GM12878 (cell line): ENCODE measurements at regions not wholly inside any gene's neighbourhood (a gene's known extent, or its start where the extent isn't known, plus 50 kb on each side); places are given as distances from the start of the nearest gene placed in this dataset.

ENCODE experiments used
- ATAC-seq: fragments of 200-7000 bp; cut with Tn5 transposase; 3 replicates; pipeline ENCODE4 v1.9.1; 2020; ENCODE audit warnings: mild to moderate bottlenecking, moderate library complexity
- BruUV-seq: library from RNA; stranded (reverse); fragments of 400-500 nt; replicated peaks from 2 replicates; lab custom pipeline; 2021; lab: Mats Ljungman, UMichigan
- CTCF ChIA-PET: fragments of 300-600 bp; sonication (Branson Sonifier 250); formaldehyde crosslinking; extraction: SDS; loops from one replicate; lab custom pipeline; 2021; ENCODE audit warnings: inconsistent platforms; lab: Yijun Ruan, JAX
- POLR2A ChIA-PET: fragments of 350-600 bp; formaldehyde crosslinking; extraction: SDS; loops from one replicate; lab custom pipeline; 2021; ENCODE audit warnings: inconsistent platforms; lab: Charles Lee
- RAD21 ChIA-PET: fragments of 300-600 bp; sonication (Branson Sonifier 250); formaldehyde crosslinking; loops from one replicate; lab custom pipeline; 2023; ENCODE audit warnings: antibody characterized with exemption; ENCODE audit not compliant: unreplicated experiment; lab: Charles Lee
- SMC1A ChIA-PET: fragments of 300-600 bp; sonication (Branson Sonifier 250); formaldehyde crosslinking; loops from one replicate; lab custom pipeline; 2023; ENCODE audit not compliant: unreplicated experiment, uncharacterized antibody; lab: Charles Lee
- DNase-seq: peaks from one replicate; pipeline ENCODE4 v3.0.0-alpha.2; 2011; ENCODE audit warnings: low read depth, low spot score
- FAIRE-seq: peaks from 3 replicates; lab custom pipeline; 2011; peaks lifted over from hg19 to GRCh38; lab: Jason Lieb, UNC
- H2AFZ ChIP-seq: 2 replicates; pipeline ENCODE4 v1.6.0; 2011; ENCODE audit warnings: low read depth, low read length, control low read depth; ENCODE audit not compliant: control insufficient read depth
- H3K27ac ChIP-seq: 2 replicates; pipeline ENCODE4 v1.5.1; 2011; ENCODE audit warnings: control low read depth; ENCODE audit not compliant: control insufficient read depth, insufficient read depth
- H3K27me3 ChIP-seq, 2 experiments: replicated peaks in 1 of 2; 2 replicates each; pipeline versions ENCODE4 v1.6.0 to v1.6.1; 2011; ENCODE audit warnings: low read length in 1 of 2; ENCODE audit not compliant: control insufficient read depth in 2 of 2, insufficient read depth in 2 of 2
- H3K36me3 ChIP-seq, 2 experiments: 2 replicates each; pipeline ENCODE4 v1.5.1; 2011; ENCODE audit warnings: low read length in 1 of 2; ENCODE audit not compliant: control insufficient read depth in 2 of 2, insufficient read depth in 2 of 2
- H3K4me1 ChIP-seq: 2 replicates; pipeline ENCODE4 v1.6.1; 2011; ENCODE audit warnings: mild to moderate bottlenecking, low read length, moderate library complexity, mixed read lengths; ENCODE audit not compliant: control insufficient read depth, insufficient read depth
- H3K4me2 ChIP-seq: 2 replicates; pipeline ENCODE4 v1.6.0; 2011; ENCODE audit warnings: control low read depth; ENCODE audit not compliant: control insufficient read depth, insufficient read depth
- H3K4me3 ChIP-seq: fragments of 200-600 bp; sonication (generic); 2 replicates; pipeline ENCODE4 v1.5.1; 2016
- H3K79me2 ChIP-seq: 2 replicates; pipeline ENCODE4 v1.6.0; 2011; ENCODE audit warnings: low read length; ENCODE audit not compliant: control insufficient read depth, insufficient read depth
- H3K9ac ChIP-seq: 2 replicates; pipeline ENCODE4 v1.8.0; 2011; ENCODE audit warnings: low read length, control low read depth, mixed read lengths; ENCODE audit not compliant: control insufficient read depth, insufficient read depth
- H3K9me3 ChIP-seq: replicated peaks from 3 replicates; pipeline ENCODE4 v1.5.1; 2011; ENCODE audit warnings: mild to moderate bottlenecking, low read length; ENCODE audit not compliant: control insufficient read depth, insufficient read depth
- H4K20me1 ChIP-seq: 2 replicates; pipeline ENCODE4 v1.6.0; 2011; ENCODE audit not compliant: control insufficient read depth, insufficient read depth
- ASH2L ChIP-seq: fragments of 300-600, 200-600 bp; sonication (generic); IDR thresholded peaks from 2 replicates; pipeline ENCODE4 v1.6.1; 2017; ENCODE audit warnings: low read depth, mild to moderate bottlenecking, borderline replicate concordance
- EP300 ChIP-seq, 2 experiments: fragments of 150-350 bp in 1 of 2; IDR thresholded peaks; 2 replicates each; pipeline ENCODE4 v1.6.1; 2011 to 2012; ENCODE audit warnings: low read depth in 2 of 2, low read length in 2 of 2, borderline replicate concordance in 1 of 2, improper control_type of control experiment in 1 of 2, inconsistent platforms in 1 of 2; ENCODE audit not compliant: control insufficient read depth in 1 of 2
- FOS ChIP-seq: IDR thresholded peaks from 3 replicates; pipeline ENCODE4 v1.6.1; 2011; ENCODE audit warnings: borderline replicate concordance; ENCODE audit not compliant: insufficient read length; ENCODE audit errors: extremely low read depth
- HDAC2 ChIP-seq: fragments of 200-600 bp; sonication (generic); IDR thresholded peaks from 2 replicates; pipeline ENCODE4 v1.6.1; 2017
- HDAC6 ChIP-seq: fragments of 200-600 bp; sonication (generic); IDR thresholded peaks from one replicate; pipeline ENCODE4 v1.8.0; 2017; ENCODE audit warnings: antibody characterized with exemption; ENCODE audit not compliant: unreplicated experiment
- IKZF1 ChIP-seq: fragments of 450-650 bp; conservative IDR thresholded peaks from 2 replicates; pipeline ENCODE4 v1.6.1; 2017; ENCODE audit warnings: antibody characterized with exemption, mild to moderate bottlenecking
- POLR2AphosphoS5 ChIP-seq: IDR thresholded peaks from 2 replicates; pipeline ENCODE4 v1.6.1; 2011; ENCODE audit warnings: mild to moderate bottlenecking, low read length, inconsistent platforms
- SMAD1 ChIP-seq: fragments of 450-650 bp; IDR thresholded peaks from 2 replicates; pipeline ENCODE4 v1.6.1; 2018; ENCODE audit warnings: mild to moderate bottlenecking, low read depth; ENCODE audit not compliant: partially characterized antibody
- TCF12 ChIP-seq: IDR thresholded peaks from 2 replicates; pipeline ENCODE4 v1.6.1; 2011; ENCODE audit warnings: low read depth, mild to moderate bottlenecking, low read length
- YBX1 ChIP-seq: fragments of 450-650 bp; IDR thresholded peaks from 2 replicates; pipeline ENCODE4 v1.6.1; 2016; ENCODE audit warnings: antibody characterized with exemption
- YY1 ChIP-seq: IDR thresholded peaks from 2 replicates; pipeline ENCODE4 v1.6.1; 2011; ENCODE audit warnings: low read depth, mild to moderate bottlenecking, low read length
- ZSCAN29 ChIP-seq: fragments of 450-650 bp; IDR thresholded peaks from 2 replicates; pipeline ENCODE4 v1.6.1; 2017; ENCODE audit warnings: mild to moderate bottlenecking, moderate library complexity
- WGBS: methylation state at CpG from one replicate; pipeline ENCODE4 v1.1.6; 2016; ENCODE audit warnings: low lambda C conversion rate; ENCODE audit not compliant: insufficient replicate concordance, insufficient coverage; ENCODE audit errors: missing lambda C conversion rate; 5-methylcytosine and 5-hydroxymethylcytosine counted together
- in situ Hi-C: fragments of 300-500 bp; cut with MboI; formaldehyde crosslinking; loops from 9 replicates; pipeline ENCODE4 v1.14.3; 2018; ENCODE audit warnings: mixed read lengths
- intact Hi-C: fragments of 100-400 bp; cut with micrococcal nuclease; formaldehyde crosslinking; loops from one replicate; pipeline ENCODE4 v1.14.2; 2022; ENCODE audit not compliant: unreplicated experiment
- TF ChIP-seq, protein P1 (sequence below): fragments of 450-650 bp; IDR thresholded peaks from 2 replicates; pipeline ENCODE4 v1.6.1; 2017; ENCODE audit warnings: mild to moderate bottlenecking, low read depth, inconsistent platforms; ENCODE audit not compliant: poor library complexity, severe bottlenecking
- TF ChIP-seq, protein P2 (sequence below): fragments of 450-650 bp; formaldehyde crosslinking; IDR thresholded peaks from 2 replicates; pipeline ENCODE4 v1.4.0; 2022; ENCODE audit warnings: mild to moderate bottlenecking, moderate library complexity
- TF ChIP-seq, protein P3 (sequence below): IDR thresholded peaks from 2 replicates; pipeline ENCODE4 v1.6.1; 2012; ENCODE audit warnings: low read length, inconsistent platforms

DNA sequence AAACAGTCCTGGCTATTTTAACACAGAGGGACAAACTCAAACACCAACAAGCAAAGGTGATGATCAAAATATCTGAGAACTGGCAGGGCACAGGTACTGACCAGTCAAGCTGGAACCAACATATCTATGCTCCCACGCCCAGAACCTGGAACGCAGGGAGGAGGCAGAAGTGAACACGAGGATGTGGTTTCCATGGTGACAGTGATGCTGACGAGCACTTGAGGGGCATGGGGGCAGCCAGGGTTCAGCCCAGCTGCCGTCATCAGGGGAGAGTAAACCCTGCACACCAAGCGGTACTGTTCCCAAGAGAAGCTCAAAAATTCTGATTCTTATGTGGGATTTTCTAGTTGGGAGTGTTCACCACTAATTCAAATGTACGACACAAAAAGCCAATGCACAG, 113.6 kb upstream of the SFSWAP start (continued):
- no peak for TF ChIP-seq EP300 (IDR thresholded peaks at IDR 0.05; ENCODE audit: borderline replicate concordance in 1 of 2, control insufficient read depth in 1 of 2, low read depth in 2 of 2, low read length in 2 of 2)
- no peak for TF ChIP-seq TCF12
- TF ChIP-seq, protein P1, sequence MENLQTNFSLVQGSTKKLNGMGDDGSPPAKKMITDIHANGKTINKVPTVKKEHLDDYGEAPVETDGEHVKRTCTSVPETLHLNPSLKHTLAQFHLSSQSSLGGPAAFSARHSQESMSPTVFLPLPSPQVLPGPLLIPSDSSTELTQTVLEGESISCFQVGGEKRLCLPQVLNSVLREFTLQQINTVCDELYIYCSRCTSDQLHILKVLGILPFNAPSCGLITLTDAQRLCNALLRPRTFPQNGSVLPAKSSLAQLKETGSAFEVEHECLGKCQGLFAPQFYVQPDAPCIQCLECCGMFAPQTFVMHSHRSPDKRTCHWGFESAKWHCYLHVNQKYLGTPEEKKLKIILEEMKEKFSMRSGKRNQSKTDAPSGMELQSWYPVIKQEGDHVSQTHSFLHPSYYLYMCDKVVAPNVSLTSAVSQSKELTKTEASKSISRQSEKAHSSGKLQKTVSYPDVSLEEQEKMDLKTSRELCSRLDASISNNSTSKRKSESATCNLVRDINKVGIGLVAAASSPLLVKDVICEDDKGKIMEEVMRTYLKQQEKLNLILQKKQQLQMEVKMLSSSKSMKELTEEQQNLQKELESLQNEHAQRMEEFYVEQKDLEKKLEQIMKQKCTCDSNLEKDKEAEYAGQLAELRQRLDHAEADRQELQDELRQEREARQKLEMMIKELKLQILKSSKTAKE: no peak
- no peak for TF ChIP-seq POLR2AphosphoS5

DNA sequence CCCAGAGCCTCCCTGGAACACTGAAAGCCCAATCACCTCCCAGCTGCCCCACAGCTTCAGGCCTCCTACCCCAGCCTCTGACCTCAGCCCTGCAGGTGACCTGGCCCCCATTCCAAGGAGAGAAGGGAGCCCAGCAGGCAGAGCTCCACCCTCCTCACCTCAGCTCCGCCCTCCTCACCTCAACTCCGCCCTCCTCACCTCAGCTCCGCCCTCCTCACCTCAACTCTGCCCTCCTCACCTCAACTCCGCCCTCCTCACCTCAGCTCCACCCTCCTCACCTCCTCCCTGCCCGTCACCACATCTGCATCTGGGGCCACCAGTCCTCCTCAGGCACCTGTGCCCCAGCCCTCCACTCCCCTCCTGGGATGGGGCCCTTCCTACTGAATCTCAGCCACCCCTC, 112.2 kb upstream of the SFSWAP start:
- DNase-seq: no peak
- ATAC-seq: no peak

More for the DNA sequence above, 112.2 kb upstream of the SFSWAP start:
- Histone ChIP-seq H3K36me3 (no peaks in the 10 kb centered on the region), H3K27ac (no peak overlapping the region), H3K4me2 (no peak overlapping the region), H4K20me1 (no peaks in the 10 kb centered on the region), H3K4me3 (no peak overlapping the region), H3K79me2 (no peaks in the 10 kb centered on the region), H3K9me3 (no peaks in the 10 kb centered on the region; the same call in 2 of the 3 replicates), H3K4me1 (peaks cover 12% of the 10 kb centered on the region), H3K27me3 (no peaks in the 10 kb centered on the region), H2AFZ (no peak overlapping the region), H3K9ac (no peak overlapping the region)
- 0% methylated on average over 5 of the region's 5 CpGs for WGBS
- no TSS peak for BruUV-seq
- POLR2A ChIA-PET: no interaction called here
- no peak for FAIRE-seq
- RAD21 ChIA-PET: no interaction called here
- intact Hi-C loops (no loop called here), in situ Hi-C loops (no loop called here)
- SMC1A ChIA-PET: no interaction called here
- TF ChIP-seq, protein P2, sequence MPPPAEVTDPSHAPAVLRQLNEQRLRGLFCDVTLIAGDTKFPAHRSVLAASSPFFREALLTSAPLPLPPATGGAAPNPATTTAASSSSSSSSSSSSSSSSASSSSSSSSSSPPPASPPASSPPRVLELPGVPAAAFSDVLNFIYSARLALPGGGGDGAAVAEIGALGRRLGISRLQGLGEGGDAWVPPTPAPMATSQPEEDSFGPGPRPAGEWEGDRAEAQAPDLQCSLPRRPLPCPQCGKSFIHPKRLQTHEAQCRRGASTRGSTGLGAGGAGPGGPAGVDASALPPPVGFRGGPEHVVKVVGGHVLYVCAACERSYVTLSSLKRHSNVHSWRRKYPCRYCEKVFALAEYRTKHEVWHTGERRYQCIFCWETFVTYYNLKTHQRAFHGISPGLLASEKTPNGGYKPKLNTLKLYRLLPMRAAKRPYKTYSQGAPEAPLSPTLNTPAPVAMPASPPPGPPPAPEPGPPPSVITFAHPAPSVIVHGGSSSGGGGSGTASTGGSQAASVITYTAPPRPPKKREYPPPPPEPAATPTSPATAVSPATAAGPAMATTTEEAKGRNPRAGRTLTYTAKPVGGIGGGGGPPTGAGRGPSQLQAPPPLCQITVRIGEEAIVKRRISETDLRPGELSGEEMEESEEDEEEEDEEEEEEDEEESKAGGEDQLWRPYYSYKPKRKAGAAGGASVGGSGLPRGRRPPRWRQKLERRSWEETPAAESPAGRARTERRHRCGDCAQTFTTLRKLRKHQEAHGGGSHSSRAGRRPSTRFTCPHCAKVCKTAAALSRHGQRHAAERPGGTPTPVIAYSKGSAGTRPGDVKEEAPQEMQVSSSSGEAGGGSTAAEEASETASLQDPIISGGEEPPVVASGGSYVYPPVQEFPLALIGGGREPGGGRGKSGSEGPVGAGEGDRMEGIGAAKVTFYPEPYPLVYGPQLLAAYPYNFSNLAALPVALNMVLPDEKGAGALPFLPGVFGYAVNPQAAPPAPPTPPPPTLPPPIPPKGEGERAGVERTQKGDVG (CRISPR knock-in tag): no peak
- TF ChIP-seq IKZF1: no peak
- TF ChIP-seq HDAC2: no peak
- TF ChIP-seq ASH2L: no peak
- TF ChIP-seq, protein P3, sequence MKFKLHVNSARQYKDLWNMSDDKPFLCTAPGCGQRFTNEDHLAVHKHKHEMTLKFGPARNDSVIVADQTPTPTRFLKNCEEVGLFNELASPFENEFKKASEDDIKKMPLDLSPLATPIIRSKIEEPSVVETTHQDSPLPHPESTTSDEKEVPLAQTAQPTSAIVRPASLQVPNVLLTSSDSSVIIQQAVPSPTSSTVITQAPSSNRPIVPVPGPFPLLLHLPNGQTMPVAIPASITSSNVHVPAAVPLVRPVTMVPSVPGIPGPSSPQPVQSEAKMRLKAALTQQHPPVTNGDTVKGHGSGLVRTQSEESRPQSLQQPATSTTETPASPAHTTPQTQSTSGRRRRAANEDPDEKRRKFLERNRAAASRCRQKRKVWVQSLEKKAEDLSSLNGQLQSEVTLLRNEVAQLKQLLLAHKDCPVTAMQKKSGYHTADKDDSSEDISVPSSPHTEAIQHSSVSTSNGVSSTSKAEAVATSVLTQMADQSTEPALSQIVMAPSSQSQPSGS: no peak
- TF ChIP-seq YY1: no peak
- no peak for TF ChIP-seq YBX1
- no peak for TF ChIP-seq HDAC6
- TF ChIP-seq ZSCAN29: no peak
- TF ChIP-seq EP300 (IDR thresholded peaks at IDR 0.05; ENCODE audit: borderline replicate concordance in 1 of 2, control insufficient read depth in 1 of 2, low read depth in 2 of 2, low read length in 2 of 2): no peak
- no peak for TF ChIP-seq SMAD1
- no peak for TF ChIP-seq FOS
- CTCF ChIA-PET: no interaction called here
